ENCODE measurements at regions not wholly inside any gene's neighbourhood (a gene's known extent, or its start where the extent isn't known, plus 50 kb on each side); places are given as distances from the start of the nearest gene placed in this dataset.
A peak's percentile ranks its signal among the peaks of the same experiment; 100 is the strongest.

DNA sequence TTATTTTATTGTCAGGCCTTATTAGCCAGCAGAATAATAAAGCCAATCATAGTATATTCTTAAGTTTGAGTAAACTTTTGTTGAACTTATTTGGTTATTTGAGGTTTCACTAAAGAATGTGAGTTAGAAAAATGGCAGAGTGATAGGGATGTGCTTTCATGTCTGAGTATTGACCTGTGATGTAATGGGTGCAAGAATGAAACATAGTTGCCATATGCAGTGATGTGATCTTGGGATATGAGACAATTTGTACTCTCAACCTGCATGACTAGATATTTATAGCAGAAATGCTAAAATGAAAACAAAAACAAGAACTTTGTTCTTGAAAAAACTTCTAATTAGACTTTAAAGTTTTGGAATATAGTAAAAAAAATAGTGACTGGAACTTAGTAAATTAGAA, 97.9 kb downstream of the DISP1 start:
- no peak for DNase-seq

- no peak for DNase-seq
These were observed 100.2 kb downstream of the DISP1 start for GRCh38 chr1:222914861-222915632.

- DNase-seq: no peak
These were observed 101.3 kb downstream of the DISP1 start for GRCh38 chr1:222916100-222916499.

DNA sequence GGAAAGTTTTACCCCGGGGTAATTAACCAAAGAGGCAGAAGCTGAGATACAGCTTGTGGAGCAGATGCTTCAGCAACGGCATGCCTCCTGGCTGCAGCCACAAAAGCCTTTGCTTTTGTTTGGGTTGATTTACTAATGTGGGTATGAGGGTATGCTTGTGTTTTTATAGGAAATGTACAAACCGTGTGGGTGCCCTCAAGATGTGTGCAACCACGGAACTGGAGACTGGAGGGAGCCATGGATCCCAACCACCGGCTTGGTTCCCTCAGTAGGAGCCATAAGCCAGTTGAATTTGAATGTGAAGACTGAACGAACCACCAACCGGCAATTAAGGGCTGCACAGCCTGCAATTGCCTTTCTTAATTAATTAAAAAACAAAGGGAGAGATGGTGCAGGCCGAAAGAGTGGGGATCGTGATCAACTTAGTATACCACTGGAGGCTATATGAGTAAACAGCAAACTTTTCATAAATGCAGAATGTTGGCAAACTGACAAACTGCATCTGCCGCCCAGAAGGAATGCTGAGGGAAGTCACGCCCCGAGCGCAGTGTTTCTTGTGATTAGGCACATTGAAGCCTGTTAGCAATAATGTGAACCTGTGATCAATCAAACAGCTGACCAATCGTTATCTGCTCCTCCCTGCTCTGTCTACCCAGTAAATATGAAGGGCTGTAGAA, 104.1 kb downstream of the DISP1 start:
- DNase-seq: no peak

DNA sequence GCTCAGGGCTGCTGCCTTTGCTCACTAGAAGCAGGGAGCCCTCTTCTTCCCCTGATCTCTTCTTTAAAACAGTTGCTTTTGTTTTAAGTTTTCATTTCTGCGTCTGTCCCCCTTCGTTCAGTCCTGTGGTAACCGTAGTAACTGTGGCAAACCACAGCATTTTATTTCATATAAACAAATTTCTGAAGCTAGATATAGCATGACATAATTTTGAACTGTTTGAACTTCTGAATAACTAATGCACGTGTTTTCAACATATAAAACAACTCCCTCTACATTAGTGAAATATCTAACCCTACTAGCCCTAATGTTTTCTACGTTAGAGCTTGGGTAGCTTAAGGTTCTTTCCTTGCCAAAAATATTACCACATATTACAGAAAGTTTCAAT, 104.6 kb downstream of the DISP1 start:
- no peak for DNase-seq

- DNase-seq: no peak
These were observed 105.3 kb downstream of the DISP1 start for GRCh38 chr1:222920169-222920568.

DNA sequence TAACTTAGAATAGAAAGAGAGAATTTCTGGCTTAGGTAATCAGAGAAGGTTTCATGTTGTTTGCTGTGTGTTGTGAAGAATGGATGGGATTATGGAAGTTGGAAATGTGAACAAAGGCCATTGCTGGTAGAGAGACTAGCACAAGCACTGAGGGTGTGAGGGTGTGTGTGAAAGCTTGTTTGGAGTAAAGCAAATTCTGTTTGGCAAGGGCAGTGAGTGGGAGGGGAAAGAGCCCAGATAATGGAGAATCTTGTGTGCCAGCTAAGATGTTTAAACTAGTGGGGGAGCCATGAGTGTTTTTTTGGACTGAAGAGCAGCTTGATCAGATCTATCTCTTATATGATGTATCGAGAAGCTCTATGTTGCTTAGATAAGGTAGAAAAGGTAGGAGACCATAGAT, 107.1 kb downstream of the DISP1 start:
- no peak for DNase-seq

DNA sequence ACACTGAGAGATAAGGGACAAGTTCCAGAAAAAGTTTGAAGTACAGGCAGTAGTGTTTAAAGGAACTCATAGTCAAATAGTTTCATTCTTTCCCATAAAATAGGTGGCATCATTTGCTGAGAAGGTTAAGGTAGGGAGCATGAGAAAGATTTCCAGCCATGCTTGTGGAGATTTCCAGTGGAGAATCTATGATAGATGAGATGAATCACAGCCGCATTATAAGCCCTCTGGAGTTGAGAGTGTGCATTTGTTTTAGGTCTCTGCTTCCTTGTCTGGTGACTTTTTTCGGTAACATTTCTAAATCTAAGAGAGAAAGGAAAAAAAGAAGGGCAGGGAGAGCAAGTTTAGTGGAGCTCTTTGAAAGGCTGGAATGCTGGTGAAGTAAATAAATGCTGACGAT, 108.7 kb downstream of the DISP1 start:
- DNase-seq: no peak

DNA sequence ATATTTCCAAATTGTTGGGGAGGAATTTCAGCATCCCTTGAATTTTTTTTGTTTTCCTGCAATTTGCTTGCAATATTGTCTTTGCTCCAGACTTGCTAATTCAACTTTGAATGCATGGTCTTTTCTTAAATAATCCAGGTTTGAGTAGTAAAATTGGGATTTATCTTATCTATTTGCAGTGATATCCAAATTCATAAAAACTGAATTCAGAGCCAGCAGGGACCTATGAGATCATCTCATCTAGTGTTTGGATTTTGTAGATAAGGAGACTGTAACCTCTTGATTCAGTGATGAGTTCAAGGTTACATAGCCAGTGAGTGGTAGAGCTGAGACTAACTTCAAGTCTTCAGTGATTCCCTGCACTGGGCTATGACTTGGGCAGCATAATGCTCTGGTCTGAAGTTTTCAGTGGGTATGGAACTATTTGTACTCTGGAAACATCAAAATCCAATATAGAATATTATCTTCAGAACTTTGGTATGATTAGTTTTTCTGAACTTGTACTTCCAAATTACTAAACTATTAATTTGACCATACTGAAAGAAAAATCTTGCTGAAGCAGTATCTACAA, 109.4 kb downstream of the DISP1 start:
- DNase-seq: no peak

GRCh38 chr1:222926566-222926965, 111.7 kb downstream of the DISP1 start:
- DNase-seq: peak; percentile 96

DNA sequence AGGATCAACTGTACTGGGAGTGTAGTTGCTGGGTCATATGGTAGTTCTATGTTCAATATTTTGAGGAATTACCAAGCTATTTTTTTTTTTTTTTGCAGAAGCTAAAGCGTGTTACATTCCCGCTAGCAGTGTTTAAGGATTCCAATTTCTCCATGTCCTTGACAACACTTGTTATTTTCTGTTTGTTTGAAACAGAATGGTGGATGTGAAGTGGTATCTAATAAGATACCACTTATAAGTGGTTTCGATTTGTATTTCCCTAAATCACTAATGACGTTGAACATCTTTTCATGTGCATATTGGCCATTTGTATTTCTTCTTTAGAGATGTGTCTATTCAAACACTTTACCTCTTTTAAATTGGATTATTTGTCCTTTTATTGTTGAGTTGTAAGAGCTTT, 112.2 kb downstream of the DISP1 start:
- DNase-seq: peak; percentile 92

- peak; percentile 96 for DNase-seq
These were observed 113.4 kb downstream of the DISP1 start for GRCh38 chr1:222928212-222928611.

GRCh38 chr1:222930070-222930469, 115.2 kb downstream of the DISP1 start:
- peak; percentile 46 for DNase-seq

DNA sequence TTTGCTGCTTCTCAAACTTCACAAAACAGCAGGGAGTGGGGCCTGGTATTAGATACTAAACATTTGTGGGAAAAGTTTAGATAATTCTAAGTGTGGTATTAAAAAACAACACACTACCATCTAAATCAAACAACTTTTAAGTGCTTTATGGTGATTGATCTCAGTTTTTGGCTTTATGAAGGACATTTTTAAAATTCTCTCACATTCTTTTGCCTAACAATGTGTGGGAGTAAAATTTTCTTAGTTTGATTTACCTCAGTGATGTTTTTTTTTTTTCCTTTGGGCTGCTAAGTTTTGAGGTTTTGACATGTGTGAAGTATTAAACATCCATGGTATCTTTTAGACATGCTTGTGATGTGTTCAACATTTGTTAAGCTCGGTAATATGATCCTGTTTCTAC, 116.2 kb downstream of the DISP1 start:
- DNase-seq: peak; percentile 35

GRCh38 chr1:222933273-222933672, 118.4 kb downstream of the DISP1 start:
- no peak for DNase-seq

DNA sequence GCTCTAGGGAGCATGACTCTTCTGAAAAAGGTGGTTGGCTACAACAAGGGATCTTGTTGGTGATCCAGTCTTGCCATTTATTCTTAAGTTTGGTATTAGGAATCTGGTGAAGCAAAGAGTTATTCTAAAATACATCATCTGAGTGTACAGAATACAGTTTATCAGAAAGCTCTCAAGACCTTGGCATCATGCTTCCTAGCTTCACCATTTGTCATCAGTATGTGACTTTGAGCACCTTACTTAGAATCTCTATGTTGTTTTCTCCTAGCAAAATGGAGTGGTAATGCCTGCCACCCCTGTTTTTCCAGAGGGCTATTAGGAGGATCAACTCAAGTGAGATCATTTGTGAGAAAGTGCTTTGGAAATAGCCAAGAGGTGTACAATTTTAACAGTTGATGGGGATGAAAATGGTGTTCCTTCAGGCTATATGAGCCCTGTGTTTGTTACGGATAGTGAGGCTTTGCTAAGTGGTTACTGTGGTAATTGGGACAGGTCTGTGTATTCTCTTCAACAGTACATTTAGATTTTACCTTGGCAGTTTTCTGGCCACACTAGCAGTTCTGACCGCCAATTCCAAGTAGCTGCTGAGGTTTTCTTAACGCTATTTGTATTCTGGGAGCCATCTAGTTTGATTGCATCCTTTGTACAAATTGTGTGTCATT, 120.5 kb downstream of the DISP1 start:
- DNase-seq: no peak

DNA sequence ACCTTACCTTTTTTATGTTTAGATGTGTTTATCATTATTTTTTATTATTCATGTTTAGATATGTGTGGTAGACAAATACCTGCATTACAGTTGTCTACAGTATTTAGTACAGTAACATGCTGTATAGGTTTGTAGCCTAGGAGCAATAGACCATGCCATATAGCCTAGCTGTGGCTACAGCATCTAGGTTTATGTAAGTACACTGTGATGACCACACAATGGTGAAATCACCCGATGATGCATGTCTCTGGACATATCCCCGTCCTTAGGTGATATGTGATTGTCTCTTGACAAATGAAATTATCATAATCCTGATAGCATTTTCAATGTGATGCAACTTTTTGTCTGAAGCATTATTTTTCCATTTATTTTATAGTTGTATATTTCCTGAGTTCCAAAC, 121.2 kb downstream of the DISP1 start:
- no peak for DNase-seq

DNA sequence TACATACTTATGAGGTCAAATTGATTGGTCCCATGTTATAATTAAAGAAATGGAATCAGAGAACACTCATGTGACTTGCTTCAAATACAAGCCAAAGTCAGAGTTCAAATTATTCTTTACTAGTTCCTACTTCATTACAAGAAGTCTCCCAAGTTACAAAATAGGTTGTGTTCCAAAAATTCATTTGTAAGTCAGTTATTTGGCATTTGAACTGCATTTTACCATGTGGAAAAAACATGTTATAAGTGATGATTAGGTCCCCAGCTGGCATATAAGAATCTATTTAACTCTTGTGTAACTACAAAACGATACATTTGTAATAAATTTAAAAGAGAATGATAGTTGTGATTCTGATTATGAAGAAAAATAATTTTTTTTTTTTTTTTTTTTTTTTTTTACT, 124.1 kb downstream of the DISP1 start:
- DNase-seq: no peak

DNA sequence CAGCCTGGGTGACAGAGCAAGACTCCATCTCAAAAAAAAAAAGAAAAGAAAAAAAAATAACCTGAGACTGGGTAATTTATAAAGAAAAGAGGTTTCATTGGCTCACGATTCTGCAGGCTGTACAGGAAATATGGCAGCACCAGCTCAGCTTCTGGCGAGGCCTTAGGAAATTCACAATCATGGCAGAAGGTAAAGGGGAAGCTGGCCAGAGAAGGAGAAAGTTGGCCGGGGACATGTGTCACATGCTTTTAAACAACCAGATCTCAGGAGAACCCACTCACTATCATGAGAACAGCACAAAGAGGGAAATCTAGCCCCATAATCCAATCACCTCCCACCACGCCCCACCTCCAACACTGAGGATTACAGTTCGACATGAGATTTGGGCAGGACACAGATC, 125.3 kb downstream of the DISP1 start:
- DNase-seq: no peak

- no peak for DNase-seq
These were observed 126.1 kb downstream of the DISP1 start for GRCh38 chr1:222940906-222941305.

GRCh38 chr1:222941425-222941824, 126.6 kb downstream of the DISP1 start:
- DNase-seq: no peak

- no peak for DNase-seq
These were observed 131.6 kb downstream of the DISP1 start for GRCh38 chr1:222946436-222946835.

DNA sequence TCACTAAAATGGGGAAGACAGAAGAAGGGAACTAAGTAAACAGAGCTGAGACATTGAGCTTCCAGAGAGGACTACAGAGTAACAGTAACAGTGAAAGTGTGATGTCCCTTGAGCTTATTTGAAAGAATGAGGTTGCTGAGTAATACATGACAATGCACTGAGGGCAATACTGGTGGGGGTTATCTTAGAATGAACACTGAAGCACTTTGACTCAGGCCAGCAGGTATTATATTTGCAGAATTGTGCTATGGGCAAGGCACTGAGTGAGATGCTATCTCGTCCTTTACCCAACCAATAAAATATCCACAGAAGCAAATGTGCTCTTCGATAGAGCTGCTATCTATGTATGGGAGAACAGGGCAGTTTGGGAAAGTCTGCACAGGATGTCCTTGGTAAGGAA, 133.2 kb downstream of the DISP1 start:
- DNase-seq: no peak

DNA sequence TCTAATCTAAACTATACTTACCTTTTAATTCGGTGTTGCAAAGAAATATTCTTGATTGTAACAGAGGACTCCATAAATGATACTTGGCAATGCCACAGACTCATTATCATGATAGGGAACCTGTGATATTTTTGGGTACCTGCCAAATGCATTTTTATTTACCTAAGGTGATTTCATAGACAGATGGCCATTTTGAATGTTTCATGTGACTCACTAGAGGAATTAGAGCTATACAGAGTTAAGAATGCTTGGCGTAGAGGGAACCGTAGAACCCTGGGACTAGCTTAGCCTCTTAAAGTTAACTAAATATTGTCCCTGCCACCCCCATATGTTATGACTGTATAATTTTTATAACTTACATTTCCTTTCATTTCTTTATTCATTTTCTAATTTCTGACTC, 136.1 kb downstream of the DISP1 start:
- DNase-seq: peak; percentile 95
